Body of pancreas (tissue), 4 donors: ENCODE measurements at regions not wholly inside any gene's neighbourhood (a gene's known extent, or its start where the extent isn't known, plus 50 kb on each side); places are given as distances from the start of the nearest gene placed in this dataset.

Experiments
- POLR2A ChIP-seq, 3 donors: fragments of 450-650 bp; IDR thresholded peaks; one replicate each; pipeline ENCODE4 v1.6.1; 2016; ENCODE audit warnings: antibody characterized with exemption in 3 of 3, mild to moderate bottlenecking in 2 of 3
- TF ChIP-seq, protein P1 (sequence below), 7 experiments: fragments of 450-650 bp in 4 of 7; fragments of 200-600 bp in 3 of 7; sonication (generic) in 3 of 7; IDR thresholded peaks; one replicate each; pipeline ENCODE4 v1.5.1; 2016 to 2019; ENCODE audit warnings: antibody characterized with exemption in 7 of 7

DNA sequence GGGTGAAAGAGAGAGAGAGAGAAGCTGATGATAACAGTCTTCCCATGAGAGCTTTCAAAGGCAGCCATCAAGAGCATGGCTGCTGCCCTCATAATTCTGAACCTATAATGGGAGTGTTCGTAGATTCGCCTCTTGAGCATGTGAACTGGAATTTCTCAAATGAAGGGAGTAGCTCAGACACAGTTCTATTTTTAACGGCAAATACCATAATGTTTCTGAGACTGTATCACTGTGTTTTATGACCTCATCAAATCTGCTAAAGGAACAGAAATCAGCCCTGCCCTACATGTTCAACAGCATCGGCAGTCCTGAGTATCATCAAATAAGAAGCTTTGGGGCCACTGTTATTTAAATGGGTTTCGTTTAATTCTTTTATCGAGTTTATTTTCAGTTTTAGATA lies 645.6 kb downstream of the GALR1 start:
- no peak for TF ChIP-seq POLR2A (IDR thresholded peaks at IDR 0.05)
- TF ChIP-seq, protein P1, sequence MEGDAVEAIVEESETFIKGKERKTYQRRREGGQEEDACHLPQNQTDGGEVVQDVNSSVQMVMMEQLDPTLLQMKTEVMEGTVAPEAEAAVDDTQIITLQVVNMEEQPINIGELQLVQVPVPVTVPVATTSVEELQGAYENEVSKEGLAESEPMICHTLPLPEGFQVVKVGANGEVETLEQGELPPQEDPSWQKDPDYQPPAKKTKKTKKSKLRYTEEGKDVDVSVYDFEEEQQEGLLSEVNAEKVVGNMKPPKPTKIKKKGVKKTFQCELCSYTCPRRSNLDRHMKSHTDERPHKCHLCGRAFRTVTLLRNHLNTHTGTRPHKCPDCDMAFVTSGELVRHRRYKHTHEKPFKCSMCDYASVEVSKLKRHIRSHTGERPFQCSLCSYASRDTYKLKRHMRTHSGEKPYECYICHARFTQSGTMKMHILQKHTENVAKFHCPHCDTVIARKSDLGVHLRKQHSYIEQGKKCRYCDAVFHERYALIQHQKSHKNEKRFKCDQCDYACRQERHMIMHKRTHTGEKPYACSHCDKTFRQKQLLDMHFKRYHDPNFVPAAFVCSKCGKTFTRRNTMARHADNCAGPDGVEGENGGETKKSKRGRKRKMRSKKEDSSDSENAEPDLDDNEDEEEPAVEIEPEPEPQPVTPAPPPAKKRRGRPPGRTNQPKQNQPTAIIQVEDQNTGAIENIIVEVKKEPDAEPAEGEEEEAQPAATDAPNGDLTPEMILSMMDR (IDR thresholded peaks at IDR 0.05) = no peak
